Epidermal melanocyte (primary cell): ENCODE measurements at regions not wholly inside any gene's neighbourhood (a gene's known extent, or its start where the extent isn't known, plus 50 kb on each side); places are given as distances from the start of the nearest gene placed in this dataset.
"Not testable (repeated sequence)": the region's sequence is repeated elsewhere in the genome, so short reads cannot be mapped to it uniquely, and the experiment has no call there.

Experiments used
- DNase-seq: peaks from one replicate; pipeline ENCODE4 v3.0.0; 2011; ENCODE audit warnings: low spot score; ENCODE audit not compliant: insufficient read length

- DNase-seq, result no peak
These were observed 388.3 kb downstream of the BMP2 start for GRCh38 chr20:7155794-7156193.

GRCh38 chr20:7159903-7160302 is 392.4 kb downstream of the BMP2 start:
- DNase-seq, result no peak

- DNase-seq, result no peak
These were observed 394.2 kb downstream of the BMP2 start for GRCh38 chr20:7161690-7162089.

DNA sequence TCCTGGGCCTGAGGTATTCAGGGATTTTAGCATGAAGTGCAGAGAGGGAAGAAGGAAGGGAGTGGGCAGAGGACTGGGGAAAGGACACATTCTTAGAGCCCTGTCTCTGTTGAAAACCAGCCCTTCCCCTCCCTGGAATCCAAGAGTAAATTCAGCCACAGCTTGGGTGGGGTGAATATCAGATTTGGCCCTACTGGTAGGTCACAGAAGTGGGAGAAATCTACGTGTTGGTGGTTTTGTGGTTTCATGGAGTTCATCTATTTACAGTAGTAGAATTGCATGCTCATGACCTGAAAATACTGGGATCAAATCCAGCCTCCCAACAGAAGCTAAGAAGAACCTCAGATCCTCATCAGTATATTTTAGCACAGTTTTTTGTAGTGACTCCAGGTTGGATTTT is 404.4 kb downstream of the BMP2 start:
- DNase-seq, result no peak

- DNase-seq, result no peak
These were observed 407.1 kb downstream of the BMP2 start for GRCh38 chr20:7174554-7174953.

GRCh38 chr20:7175827-7176226 is 408.3 kb downstream of the BMP2 start:
- not testable (repeated sequence) for DNase-seq

DNA sequence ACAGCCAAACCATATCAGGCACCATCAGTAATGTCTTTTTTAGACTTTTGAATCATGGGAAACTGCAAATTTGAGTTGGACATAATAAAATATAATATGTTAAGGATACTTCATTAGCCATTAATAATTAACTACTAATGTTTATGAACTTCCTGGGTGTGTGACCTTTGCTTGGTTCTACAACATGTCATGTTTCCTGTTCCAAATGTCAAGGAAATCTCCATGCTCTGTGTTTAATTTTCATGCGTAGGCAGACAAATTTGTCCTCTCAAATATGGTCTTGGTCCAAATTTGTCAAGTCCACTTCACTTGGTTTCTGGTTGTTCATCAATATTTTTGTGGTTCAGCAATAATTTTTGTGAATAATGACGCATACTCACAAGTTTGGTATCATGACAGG is 410.5 kb downstream of the BMP2 start:
- no peak for DNase-seq

DNA sequence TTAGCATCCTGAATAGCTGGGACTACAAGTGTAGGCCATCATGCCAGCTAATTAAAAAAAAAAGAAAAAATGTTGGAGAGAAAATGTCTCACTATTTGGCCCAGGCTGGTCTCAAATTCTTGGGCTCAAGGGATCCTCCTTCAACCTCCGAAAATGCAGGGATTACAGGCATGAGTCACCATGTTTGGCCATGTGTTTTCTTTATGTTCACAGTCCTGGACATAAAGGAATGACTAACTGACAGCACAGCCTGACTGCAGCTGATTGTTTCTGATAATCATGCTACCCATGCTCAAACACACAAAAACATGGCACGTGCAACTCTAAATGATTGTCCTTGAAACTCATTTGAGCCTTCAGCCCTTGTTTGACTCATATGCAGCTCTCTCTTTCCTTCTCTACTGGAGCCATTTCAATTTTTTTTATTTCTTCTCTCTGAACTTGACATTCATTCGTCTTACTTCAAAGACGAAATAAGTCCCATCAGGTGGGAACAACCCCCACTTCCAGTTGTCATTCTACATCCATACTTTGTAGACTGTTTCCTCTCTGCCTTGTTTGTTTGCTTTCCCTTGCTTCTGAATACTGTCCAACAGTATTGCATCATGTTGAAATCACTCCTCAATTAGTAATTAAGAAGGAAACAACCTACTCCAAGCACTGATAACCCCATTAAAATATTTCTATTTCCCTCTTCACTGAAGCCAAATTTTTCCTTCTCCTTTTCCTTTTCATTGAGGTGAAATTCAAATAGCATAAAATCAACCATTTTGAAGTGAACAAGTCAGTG is 413.0 kb downstream of the BMP2 start:
- no peak for DNase-seq

DNA sequence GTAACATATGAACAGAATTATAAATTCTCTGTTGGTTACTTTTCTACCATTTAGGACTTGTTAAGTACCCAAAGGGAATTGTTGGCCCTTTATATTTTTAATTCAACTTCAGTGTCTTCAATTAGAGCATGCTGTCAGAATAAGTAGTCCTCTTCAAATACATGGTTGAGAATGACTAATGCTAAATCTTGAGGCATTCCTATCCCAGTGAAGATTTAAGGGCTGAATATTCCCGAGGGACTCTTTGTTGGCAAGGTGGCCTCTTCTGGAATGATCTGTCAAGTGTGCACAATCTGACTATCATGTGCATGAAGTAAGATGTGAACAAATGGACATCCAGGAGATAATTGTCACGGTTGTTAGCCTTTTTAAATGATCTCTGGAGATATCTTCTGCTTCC is 421.7 kb downstream of the BMP2 start:
- DNase-seq, result no peak

- DNase-seq, result no peak
These were observed 426.2 kb downstream of the BMP2 start for GRCh38 chr20:7193681-7194080.

DNA sequence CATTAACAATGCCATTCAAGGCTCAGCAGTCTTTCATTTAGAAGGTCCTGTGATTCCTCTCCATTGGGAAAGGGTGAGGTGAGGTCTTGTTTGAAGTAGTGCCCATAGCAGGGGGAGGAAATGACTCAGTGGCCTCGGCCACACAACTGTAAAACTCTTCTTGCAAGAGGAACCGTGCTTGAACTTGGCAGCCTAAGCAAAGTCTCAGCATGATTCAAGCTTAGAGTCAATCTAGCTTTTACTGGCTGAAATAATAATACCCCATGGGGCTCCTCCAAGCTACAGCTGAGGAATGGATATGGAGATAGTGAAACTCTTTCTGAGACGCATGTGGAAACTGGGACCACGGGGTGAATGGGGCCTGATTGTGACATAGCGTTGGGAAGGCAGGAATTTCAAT is 428.2 kb downstream of the BMP2 start:
- DNase-seq, result no peak

DNA sequence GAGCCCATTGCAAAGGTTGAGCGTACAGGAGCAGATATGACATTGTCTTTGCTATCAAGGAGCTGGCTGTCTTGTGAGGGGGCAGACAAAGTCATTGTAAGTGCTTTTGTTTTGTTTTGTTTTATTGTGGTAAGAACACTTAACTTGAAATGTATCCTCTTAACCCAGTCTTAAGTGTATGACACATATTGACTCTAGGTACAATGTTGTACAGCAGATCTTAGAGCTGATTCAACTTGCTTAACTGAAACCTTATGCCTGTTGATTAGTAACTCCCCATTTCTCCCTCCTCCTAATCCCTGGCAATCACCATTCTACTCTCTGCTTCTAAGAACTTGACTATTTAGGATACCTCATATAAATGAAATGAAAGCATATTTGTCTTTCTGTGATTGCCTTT is 429.0 kb downstream of the BMP2 start:
- no peak for DNase-seq

GRCh38 chr20:7199861-7200260 is 432.4 kb downstream of the BMP2 start:
- no peak for DNase-seq

- DNase-seq, result no peak
These were observed 439.8 kb downstream of the BMP2 start for GRCh38 chr20:7207186-7207798.

DNA sequence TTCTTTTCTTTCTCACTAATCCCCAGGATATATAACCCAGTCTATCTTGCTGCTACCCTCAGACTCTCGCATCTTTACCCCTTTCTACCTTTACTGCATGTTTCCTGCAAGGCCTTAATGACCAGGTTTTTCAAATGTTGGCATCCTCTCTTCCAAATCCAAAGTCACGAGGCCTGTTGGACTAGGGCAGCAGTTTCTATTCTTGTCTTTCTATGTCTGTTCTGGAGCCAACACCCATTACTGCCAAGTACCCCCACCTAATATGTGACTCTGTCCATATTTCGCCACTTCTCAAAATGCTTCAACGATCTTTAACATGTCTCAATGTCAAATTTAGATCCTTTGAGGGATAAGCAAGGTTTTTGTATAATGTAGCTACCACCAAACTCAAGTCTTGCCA is 443.4 kb downstream of the BMP2 start:
- DNase-seq, result no peak

DNA sequence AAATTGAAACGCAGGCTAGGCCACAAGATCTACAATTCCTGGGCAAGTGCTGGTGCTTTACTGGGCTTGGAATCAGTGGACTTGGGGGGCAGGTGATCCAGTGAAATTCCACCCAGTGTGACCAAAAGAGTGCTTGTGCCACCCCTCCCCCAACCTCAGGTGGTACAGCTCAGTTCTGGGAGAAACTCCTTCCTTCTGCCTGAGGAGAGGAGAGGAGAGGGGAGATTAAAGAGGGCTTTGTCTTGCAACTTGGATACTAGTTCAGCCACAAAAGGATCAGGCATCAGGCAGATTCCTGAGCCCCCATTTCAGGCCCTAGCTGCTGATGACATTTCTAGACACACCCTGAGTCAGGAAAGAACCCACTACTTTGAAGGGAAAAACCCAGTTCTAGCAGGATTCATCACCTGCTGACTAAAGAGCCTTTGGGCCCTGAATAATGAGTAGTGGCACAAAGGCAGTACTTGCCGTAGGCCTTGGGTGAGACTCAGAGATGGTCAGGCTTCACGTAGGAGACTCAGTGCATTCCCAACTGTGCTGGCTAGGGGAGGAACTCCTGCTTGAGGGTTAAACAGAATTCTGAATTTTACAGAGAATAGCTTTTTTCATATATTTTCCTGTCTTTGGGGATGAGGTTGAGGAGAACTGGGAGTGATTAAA is 446.7 kb downstream of the BMP2 start:
- DNase-seq, result no peak

- DNase-seq, result no peak
These were observed 450.1 kb downstream of the BMP2 start for GRCh38 chr20:7217606-7218005.

- DNase-seq, result no peak
These were observed 453.3 kb downstream of the BMP2 start for GRCh38 chr20:7220755-7221154.

- no peak for DNase-seq
These were observed 458.7 kb downstream of the BMP2 start for GRCh38 chr20:7226156-7226555.

DNA sequence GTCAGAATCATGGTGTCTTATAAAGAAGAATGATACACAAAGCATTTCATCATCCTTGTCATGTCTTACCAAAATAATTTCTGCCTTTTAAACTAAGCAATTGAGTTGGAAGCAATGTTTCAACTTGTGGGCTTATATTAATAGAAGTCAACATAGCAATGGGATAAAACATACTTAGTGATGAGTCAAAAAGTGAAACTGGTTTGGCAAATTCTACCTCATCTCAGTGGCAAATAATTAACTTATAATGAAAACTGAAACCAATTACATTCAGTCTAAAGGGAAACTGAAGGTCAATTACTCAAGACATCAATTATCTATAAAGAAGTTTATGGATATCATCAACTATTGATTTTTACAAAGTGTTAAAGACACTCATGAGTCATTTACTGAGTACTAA is 463.8 kb downstream of the BMP2 start:
- DNase-seq, result no peak

- DNase-seq, result no peak
These were observed 465.3 kb downstream of the BMP2 start for GRCh38 chr20:7232796-7233195.

GRCh38 chr20:7237251-7237650 is 469.8 kb downstream of the BMP2 start:
- no peak for DNase-seq

GRCh38 chr20:7240490-7240889 is 473.0 kb downstream of the BMP2 start:
- DNase-seq, result no peak
